Activated CD4-positive, alpha-beta T cell treated with anti-CD3 and anti-CD28 coated beads, Interleukin-2, amount 50 U/mL, for 24 hours (primary cell): ENCODE measurements at regions not wholly inside any gene's neighbourhood (a gene's known extent, or its start where the extent isn't known, plus 50 kb on each side); places are given as distances from the start of the nearest gene placed in this dataset.
"Not testable (repeated sequence)": the region's sequence is repeated elsewhere in the genome, so short reads cannot be mapped to it uniquely, and the experiment has no call there.

Experiments
- DNase-seq, 2 donors: peaks; one replicate each; pipeline ENCODE4 v3.0.0-alpha.2; 2020; ENCODE audit warnings: low read depth in 1 of 2, low spot score in 1 of 2

GRCh38 chr20:40282541-40282940 is 406.5 kb downstream of the MAFB start:
- DNase-seq: no peak

- DNase-seq: no peak
These were observed 408.4 kb downstream of the MAFB start for GRCh38 chr20:40280616-40281015.

- DNase-seq: no peak
These were observed 409.6 kb downstream of the MAFB start for GRCh38 chr20:40279390-40279789.

DNA sequence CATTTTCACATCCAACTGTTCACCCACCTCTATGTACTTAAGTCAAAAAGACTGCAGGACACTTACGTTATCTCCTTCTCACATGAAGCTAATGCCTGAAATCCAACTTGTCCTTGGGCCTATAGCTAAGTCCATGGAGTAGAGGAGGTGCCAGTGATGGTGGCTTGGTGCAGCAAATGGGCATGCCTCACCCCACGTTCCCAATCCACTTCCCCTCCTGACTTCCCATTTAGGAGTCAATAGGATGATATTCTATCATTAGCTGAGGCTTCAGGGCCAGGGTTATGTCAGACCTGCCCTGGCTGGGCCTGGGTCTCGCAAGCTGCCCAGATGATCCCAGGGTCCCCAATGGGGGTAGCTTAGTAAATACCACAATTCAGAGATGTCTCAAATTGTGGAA is 410.4 kb downstream of the MAFB start:
- DNase-seq: no peak

DNA sequence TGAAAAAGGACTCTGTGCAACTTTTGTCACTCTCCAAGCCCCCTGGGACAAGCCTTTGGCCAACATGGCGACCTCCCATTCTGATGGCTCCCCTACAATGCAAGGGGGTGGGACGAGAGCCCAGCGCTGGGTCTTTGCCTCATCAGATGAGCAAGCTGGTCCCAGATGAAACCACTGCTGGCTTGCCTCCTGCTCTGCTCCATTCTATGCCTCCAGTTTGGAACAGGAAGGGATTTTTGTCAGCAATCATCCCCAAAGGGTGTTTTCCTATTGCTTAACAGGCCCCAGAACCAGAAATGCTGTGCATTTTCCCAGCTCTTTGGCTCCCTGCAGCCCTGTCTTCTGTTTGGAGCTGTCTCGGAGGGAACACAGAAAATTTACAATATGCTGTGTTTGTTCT is 412.7 kb downstream of the MAFB start:
- DNase-seq: no peak

- no peak for DNase-seq
These were observed 413.3 kb downstream of the MAFB start for GRCh38 chr20:40275738-40276137.

- DNase-seq: no peak
These were observed 414.0 kb downstream of the MAFB start for GRCh38 chr20:40274912-40275533.

- not testable (repeated sequence) for DNase-seq
These were observed 419.8 kb downstream of the MAFB start for GRCh38 chr20:40269274-40269673.

- DNase-seq: no peak
These were observed 420.5 kb downstream of the MAFB start for GRCh38 chr20:40268321-40269075.

DNA sequence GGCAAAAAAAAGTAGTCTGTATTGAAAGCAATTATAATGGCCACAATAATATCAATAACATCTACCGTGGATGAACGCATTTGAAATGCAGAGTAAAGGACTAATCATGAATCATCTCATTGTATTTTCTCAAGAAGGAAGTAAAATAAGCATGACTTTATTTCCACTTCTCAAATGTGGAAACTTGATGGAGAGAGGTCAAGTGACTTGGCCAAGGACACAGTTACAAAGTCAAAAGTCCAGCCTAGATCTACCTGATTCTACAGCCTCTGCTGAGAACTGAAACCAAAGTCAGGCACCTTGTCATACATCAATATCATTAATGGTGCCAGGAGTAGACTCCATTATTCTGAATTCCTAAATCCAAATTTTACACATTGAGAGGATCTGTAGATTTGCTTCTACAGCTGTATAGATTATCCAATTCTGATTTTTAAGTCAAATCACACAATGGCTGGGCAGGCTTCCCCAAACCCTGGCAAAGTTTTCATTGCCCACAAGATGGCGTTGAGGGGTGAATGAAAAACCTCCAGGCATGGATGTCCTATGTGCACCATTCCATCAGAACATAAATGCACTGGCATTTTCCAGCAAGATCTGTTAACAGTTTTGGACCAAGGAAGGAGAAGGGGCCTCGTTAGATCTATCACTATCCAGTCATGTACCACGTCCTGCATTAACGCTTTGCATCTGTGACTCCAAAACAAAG is 423.1 kb downstream of the MAFB start:
- DNase-seq: no peak

DNA sequence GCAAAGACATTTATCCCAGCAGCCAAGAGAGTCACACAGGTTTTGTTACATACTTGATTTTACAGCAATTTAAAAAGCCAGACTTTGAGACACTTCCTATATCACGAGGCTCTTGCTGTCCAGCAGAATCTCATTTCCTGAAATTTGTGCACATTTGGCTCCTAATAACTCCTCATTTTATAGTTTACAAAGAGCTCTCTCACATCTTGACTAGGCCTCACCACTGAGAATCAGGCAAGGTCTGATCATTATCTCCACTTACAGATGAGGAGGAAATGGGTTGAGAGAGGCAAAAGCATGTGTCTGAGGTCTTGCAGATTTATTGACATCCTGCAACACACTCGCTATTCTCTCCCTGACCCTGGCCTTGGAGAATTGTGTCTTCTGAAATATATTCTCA is 426.8 kb downstream of the MAFB start:
- DNase-seq: no peak

DNA sequence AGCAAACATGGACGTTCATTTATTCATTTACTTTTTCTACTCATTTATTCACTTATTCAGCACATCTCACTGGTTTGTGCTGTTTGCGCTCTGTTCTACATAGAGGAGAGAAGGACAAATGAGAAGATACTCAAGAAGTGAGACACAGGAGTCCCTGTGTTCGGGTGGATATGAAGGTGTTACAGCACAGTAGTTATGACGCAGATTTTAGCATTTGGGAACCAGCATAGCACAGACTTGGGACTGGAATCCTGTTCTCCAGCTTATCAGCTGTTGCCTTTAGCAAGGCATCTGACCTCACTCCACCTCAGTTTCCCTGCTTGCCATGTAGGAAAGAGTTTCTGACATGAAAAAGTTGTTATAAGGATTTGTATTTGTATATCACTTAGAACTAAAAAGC is 430.1 kb downstream of the MAFB start:
- DNase-seq: no peak

- no peak for DNase-seq
These were observed 431.3 kb downstream of the MAFB start for GRCh38 chr20:40257763-40258162.

GRCh38 chr20:40255365-40255764 is 433.7 kb downstream of the MAFB start:
- DNase-seq: no peak

DNA sequence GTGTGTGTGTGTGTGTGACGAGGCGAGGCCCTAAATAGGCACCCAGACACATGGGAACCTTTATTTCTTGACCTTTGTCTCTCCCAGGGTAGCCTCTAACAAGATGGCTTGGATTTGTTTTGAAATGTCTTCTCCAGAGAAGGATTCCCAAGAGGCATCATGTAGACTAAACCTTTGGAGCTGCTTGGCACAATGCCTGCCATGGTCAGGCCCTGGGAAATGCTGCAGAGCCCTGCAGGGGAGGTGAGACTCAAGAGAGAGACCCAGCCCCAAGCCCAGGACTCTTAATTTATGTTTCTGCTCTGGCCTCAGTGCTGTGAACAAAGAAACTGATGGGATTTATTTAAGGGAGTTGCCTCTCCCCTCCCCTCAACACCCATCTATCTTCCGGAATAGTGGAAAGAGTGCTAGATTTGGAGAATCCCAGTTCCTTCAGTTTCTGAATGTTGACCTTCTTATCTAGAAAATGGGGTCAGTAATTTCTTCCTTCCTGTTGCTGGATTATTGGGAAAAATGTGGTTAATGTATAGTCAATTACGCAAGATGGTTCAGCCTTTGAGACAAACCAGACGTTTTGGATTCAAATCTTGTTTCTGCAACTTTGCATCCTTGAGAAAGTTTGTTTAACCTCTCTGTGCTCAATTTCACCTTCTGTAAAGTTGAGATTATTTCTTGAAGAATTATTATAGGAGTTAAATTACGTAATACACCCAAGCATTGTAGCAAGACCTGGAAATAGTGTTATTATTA is 434.8 kb downstream of the MAFB start:
- DNase-seq: no peak

DNA sequence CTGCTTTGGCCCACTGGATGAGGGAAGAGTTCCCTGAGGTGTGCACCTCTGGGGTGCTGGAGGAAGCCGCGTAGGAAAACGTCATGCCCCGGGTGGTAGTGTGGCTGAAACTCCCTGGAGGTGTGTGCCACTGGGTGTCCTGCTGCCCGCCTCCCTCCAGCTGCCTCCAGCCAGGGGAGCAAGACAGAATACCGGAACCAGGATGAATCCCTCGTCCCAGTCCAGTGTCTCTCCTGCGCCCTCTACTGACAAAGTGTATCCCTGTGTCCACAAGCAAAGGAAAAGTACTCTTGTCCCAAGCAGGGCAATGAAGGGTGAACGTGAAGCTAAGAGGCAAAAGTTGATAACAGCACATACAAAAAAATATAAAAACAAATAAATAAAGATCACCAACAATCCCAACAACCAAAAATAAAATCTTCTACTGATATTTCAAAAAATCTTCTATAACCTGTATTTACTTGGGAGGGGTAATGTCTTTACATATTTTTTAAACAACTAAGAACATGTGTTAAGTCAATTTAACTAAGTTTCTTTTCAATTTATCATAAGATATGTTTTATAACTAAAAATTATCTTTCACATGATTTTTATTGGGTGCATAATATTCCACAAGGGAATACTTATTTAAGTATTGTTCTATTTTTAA is 437.6 kb downstream of the MAFB start:
- no peak for DNase-seq

- DNase-seq: no peak
These were observed 439.2 kb downstream of the MAFB start for GRCh38 chr20:40249805-40250204.

DNA sequence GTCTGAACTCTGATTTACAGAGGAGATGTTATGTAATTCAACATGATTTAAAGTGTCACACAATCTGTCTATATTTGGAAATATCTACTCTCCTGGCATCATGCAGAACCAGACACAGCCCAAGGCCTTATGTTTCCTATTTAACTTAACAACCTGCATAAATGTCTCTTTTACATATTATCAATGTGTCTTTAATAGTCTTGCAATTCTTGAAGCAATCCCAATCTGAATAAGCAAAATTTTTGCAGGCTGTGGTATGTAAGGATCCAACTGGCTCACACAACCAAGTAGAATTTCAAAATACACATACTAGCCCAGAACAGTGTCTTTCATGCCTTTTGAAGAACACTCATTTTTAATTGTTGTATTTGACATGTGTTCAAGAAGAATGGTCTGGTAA is 443.2 kb downstream of the MAFB start:
- no peak for DNase-seq

DNA sequence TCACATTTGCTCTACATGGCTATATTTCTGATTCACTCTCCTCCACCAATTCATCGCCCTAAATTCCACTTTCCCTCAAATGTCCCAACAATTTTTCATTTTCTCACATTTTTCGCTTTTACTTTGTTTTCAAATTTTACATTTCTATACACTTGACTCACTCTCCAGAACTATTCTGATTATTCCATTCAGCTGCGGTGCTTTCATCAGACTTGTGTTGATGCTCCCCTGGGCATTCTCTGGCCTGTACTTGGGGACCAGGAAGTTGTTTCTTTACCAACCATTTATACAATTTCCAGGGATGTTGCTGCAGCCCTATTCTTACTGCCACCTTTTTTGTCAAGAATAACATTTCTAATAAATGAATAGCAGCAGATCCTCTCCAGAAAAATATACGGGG is 444.8 kb downstream of the MAFB start:
- no peak for DNase-seq

- no peak for DNase-seq
These were observed 447.3 kb downstream of the MAFB start for GRCh38 chr20:40241596-40242343.
